ENCODE measurements at regions not wholly inside any gene's neighbourhood (a gene's known extent, or its start where the extent isn't known, plus 50 kb on each side); places are given as distances from the start of the nearest gene placed in this dataset.

DNA sequence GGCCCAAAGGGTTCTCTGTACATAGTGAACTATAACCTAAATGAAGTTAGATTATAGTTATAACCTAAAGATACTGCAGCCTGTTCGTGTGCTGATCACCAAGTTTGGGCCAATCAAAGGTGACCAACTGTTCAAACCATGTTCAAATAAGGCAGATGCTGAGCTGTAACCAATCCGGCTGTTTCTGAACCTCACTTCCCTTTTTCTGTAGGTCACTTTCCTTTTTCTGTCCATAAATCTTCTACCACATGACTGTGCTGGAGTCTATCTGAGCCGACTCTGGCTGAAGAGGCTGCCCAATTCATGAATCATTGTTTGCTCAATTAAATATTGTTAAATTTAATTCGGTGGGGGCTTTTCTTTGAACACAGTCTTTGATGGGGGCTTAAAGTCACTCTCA is 1920.2 kb downstream of the MAT2B start:
- no peak for TF ChIP-seq EZH2 (IDR thresholded peaks at IDR 0.05; ENCODE audit: low read length)
- TF ChIP-seq, protein P1, sequence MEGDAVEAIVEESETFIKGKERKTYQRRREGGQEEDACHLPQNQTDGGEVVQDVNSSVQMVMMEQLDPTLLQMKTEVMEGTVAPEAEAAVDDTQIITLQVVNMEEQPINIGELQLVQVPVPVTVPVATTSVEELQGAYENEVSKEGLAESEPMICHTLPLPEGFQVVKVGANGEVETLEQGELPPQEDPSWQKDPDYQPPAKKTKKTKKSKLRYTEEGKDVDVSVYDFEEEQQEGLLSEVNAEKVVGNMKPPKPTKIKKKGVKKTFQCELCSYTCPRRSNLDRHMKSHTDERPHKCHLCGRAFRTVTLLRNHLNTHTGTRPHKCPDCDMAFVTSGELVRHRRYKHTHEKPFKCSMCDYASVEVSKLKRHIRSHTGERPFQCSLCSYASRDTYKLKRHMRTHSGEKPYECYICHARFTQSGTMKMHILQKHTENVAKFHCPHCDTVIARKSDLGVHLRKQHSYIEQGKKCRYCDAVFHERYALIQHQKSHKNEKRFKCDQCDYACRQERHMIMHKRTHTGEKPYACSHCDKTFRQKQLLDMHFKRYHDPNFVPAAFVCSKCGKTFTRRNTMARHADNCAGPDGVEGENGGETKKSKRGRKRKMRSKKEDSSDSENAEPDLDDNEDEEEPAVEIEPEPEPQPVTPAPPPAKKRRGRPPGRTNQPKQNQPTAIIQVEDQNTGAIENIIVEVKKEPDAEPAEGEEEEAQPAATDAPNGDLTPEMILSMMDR (optimal IDR thresholded peaks at IDR 0.05 in 1 of 3, IDR thresholded peaks at IDR 0.05 in 1 of 3, conservative IDR thresholded peaks at IDR 0.05 in 1 of 3; ENCODE audit: extremely low read depth in 1 of 3, insufficient read depth in 2 of 3, low read length in 3 of 3) = no peak
- Histone ChIP-seq H2AFZ (ENCODE audit: control insufficient read depth, low read length) (no peak overlapping the region), H3K4me2 (ENCODE audit: control insufficient read depth, extremely low read depth, insufficient read depth, low read depth, low read length) (no peak overlapping the region), H3K4me3 (ENCODE audit: control insufficient read depth in 2 of 3, extremely low read depth in 1 of 3, insufficient read depth in 2 of 3, low read depth in 1 of 3, low read length in 3 of 3) (no peak overlapping the region), H3K36me3 (ENCODE audit: control insufficient read depth in 2 of 2, extremely low read depth in 1 of 2, insufficient read depth in 2 of 2, low read length in 2 of 2) (no peaks in the 10 kb centered on the region), H3K79me2 (ENCODE audit: control insufficient read depth, insufficient read depth, low read length) (no peaks in the 10 kb centered on the region), H3K9me1 (ENCODE audit: control insufficient read depth, extremely low read depth, insufficient read depth, low read length) (no peaks in the 10 kb centered on the region), H3K9me3 (ENCODE audit: control insufficient read depth, low read depth, low read length) (no peaks in the 10 kb centered on the region), H3K4me1 (ENCODE audit: control insufficient read depth, extremely low read depth, insufficient read depth, low read length) (no peaks in the 10 kb centered on the region), H3K9ac (ENCODE audit: control insufficient read depth, extremely low read depth, insufficient read depth, low read length) (no peak overlapping the region), H3K27ac (ENCODE audit: control insufficient read depth, insufficient read depth, low read length) (no peak overlapping the region), H3K27me3 (ENCODE audit: control insufficient read depth, extremely low read depth, insufficient read depth, low read length) (no peaks in the 10 kb centered on the region), H4K20me1 (ENCODE audit: control insufficient read depth, extremely low read depth, insufficient read depth, low read length) (no peaks in the 10 kb centered on the region)
- dilution Hi-C loops (cut with MboI; ENCODE audit: extremely low pct_ligation_motif_present, low sequenced_read_pairs) = no loop called here
- DNase-seq (ENCODE audit: low read depth, low spot score) (no peak), FAIRE-seq (no peak)

DNA sequence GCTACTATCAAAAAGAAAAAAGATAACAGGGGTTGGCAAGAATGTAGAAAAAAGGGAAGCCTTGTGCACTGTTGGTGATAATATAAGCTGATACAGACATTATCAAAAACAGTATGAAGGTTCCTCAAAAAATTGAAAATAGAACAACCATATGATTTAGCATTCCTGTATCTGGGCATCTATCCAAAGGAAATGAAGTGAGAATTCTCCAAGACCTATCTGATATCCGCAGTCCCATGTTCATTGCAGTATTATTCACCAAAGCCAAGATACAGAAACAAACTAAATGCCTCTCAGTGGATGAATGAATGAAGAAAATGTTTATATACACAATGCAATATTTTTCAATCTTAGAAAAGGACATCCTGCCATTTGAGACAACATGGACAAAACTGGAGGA is 1943.3 kb downstream of the MAT2B start:
- no peaks in the 10 kb centered on the region for H3K36me3 ChIP-seq (ENCODE audit: control insufficient read depth in 2 of 2, extremely low read depth in 1 of 2, insufficient read depth in 2 of 2, low read length in 2 of 2)
- DNase-seq (ENCODE audit: low read depth, low spot score) (no peak), FAIRE-seq (no peak)
- H3K4me3 ChIP-seq (ENCODE audit: control insufficient read depth in 2 of 3, extremely low read depth in 1 of 3, insufficient read depth in 2 of 3, low read depth in 1 of 3, low read length in 3 of 3) = no peak overlapping the region
- no peak overlapping the region for H3K27ac ChIP-seq (ENCODE audit: control insufficient read depth, insufficient read depth, low read length)
- H3K9me3 ChIP-seq (ENCODE audit: control insufficient read depth, low read depth, low read length) = no peaks in the 10 kb centered on the region
- H3K4me1 ChIP-seq (ENCODE audit: control insufficient read depth, extremely low read depth, insufficient read depth, low read length) = no peaks in the 10 kb centered on the region
- dilution Hi-C loops (cut with MboI; ENCODE audit: extremely low pct_ligation_motif_present, low sequenced_read_pairs) = no loop called here
- H3K27me3 ChIP-seq (ENCODE audit: control insufficient read depth, extremely low read depth, insufficient read depth, low read length) = no peaks in the 10 kb centered on the region
- no peak for TF ChIP-seq EZH2 (IDR thresholded peaks at IDR 0.05; ENCODE audit: low read length)
- TF ChIP-seq, protein P1 (optimal IDR thresholded peaks at IDR 0.05 in 1 of 3, IDR thresholded peaks at IDR 0.05 in 1 of 3, conservative IDR thresholded peaks at IDR 0.05 in 1 of 3; ENCODE audit: extremely low read depth in 1 of 3, insufficient read depth in 2 of 3, low read length in 3 of 3) = no peak
- no peaks in the 10 kb centered on the region for H4K20me1 ChIP-seq (ENCODE audit: control insufficient read depth, extremely low read depth, insufficient read depth, low read length)
- no peaks in the 10 kb centered on the region for H3K79me2 ChIP-seq (ENCODE audit: control insufficient read depth, insufficient read depth, low read length)
- H2AFZ ChIP-seq (ENCODE audit: control insufficient read depth, low read length) = no peak overlapping the region
- H3K4me2 ChIP-seq (ENCODE audit: control insufficient read depth, extremely low read depth, insufficient read depth, low read depth, low read length) = no peak overlapping the region
- no peak overlapping the region for H3K9ac ChIP-seq (ENCODE audit: control insufficient read depth, extremely low read depth, insufficient read depth, low read length)
- H3K9me1 ChIP-seq (ENCODE audit: control insufficient read depth, extremely low read depth, insufficient read depth, low read length) = no peaks in the 10 kb centered on the region

All from keratinocyte (primary cell).